Spleen (tissue), 7 donors: ENCODE measurements at regions not wholly inside any gene's neighbourhood (a gene's known extent, or its start where the extent isn't known, plus 50 kb on each side); places are given as distances from the start of the nearest gene placed in this dataset.

ENCODE experiments used
- POLR2AphosphoS5 ChIP-seq, 3 donors: sonication (generic); formaldehyde crosslinking; IDR thresholded peaks; one replicate each; pipeline ENCODE4 v1.5.1; 2017; ENCODE audit warnings: antibody characterized with exemption in 3 of 3
- TF ChIP-seq, protein P1 (sequence below), 11 experiments: fragments of 200-600 bp in 7 of 11; fragments of 450-650 bp in 4 of 11; sonication (generic) in 4 of 11; IDR thresholded peaks in 8 of 11; conservative IDR thresholded peaks in 3 of 11; 1 replicate in 7 of 11; 2 replicates in 4 of 11; pipeline versions ENCODE4 v1.4.0 to v1.8.0; 2016 to 2021; ENCODE audit warnings: antibody characterized with exemption in 11 of 11, inconsistent platforms in 4 of 11, mild to moderate bottlenecking in 1 of 11
- donor health status: DM: no; HTN: no; CAD: no; lungs with moderate emphysema.
- donor health status: DM: no; HTN: no; CAD: no.
- donor health status: DM: no; HTN: no; CAD: no.

DNA sequence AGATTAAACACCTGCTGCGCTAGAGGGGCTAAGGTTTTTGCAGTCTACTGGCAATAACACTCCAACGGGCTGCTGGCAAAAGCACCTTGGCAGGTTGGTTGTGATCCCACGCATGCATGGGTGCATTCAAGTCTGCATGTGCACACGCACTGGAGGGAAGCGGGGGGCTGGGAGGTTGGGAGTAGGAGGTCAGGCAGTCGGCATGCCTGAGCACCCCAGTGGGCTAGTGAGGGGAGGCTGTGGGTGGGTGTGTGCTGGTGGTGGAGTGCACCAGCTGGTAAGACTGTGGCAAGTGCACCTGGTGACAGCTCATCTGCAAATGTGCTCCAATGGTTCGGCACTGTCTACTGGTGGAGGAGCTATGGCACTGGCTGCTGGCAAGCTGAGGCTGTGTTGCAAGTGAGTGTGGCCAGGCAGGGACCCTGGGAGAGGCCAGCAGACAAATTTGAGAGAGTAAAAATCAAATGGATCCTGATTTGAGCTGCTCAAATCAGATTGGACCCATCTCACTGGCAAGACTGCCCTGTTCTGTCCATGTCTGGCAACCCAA is 460.6 kb upstream of the DSEL start:
- TF ChIP-seq POLR2AphosphoS5 (IDR thresholded peaks at IDR 0.05) = no peak
- TF ChIP-seq, protein P1, sequence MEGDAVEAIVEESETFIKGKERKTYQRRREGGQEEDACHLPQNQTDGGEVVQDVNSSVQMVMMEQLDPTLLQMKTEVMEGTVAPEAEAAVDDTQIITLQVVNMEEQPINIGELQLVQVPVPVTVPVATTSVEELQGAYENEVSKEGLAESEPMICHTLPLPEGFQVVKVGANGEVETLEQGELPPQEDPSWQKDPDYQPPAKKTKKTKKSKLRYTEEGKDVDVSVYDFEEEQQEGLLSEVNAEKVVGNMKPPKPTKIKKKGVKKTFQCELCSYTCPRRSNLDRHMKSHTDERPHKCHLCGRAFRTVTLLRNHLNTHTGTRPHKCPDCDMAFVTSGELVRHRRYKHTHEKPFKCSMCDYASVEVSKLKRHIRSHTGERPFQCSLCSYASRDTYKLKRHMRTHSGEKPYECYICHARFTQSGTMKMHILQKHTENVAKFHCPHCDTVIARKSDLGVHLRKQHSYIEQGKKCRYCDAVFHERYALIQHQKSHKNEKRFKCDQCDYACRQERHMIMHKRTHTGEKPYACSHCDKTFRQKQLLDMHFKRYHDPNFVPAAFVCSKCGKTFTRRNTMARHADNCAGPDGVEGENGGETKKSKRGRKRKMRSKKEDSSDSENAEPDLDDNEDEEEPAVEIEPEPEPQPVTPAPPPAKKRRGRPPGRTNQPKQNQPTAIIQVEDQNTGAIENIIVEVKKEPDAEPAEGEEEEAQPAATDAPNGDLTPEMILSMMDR (IDR thresholded peaks at IDR 0.05 in 8 of 11, conservative IDR thresholded peaks at IDR 0.05 in 3 of 11) = no peak
